B cell (primary cell): ENCODE measurements at regions not wholly inside any gene's neighbourhood (a gene's known extent, or its start where the extent isn't known, plus 50 kb on each side); places are given as distances from the start of the nearest gene placed in this dataset.

Source experiments
- ATAC-seq: fragments of 200-7000 bp; cut with Tn5 transposase; one replicate; pipeline ENCODE4 v1.10.0; 2021; ENCODE audit warnings: low read depth, mild to moderate bottlenecking, moderate number of reproducible peaks, moderate library complexity
- CTCF ChIA-PET: fragments of 350-600 bp; sonication (Branson Sonifier 250); formaldehyde crosslinking; loops from one replicate; lab custom pipeline; 2021; ENCODE audit warnings: antibody characterized with exemption, inconsistent platforms; lab: Charles Lee
- POLR2A ChIA-PET: fragments of 350-600 bp; sonication (Branson Sonifier 250); formaldehyde crosslinking; loops from one replicate; lab custom pipeline; 2021; ENCODE audit warnings: antibody characterized with exemption; lab: Charles Lee
- DNase-seq: peaks from one replicate; pipeline ENCODE4 v3.0.0; 2013
- H2AFZ ChIP-seq: 2 replicates; pipeline ENCODE4 v1.6.1; 2012; ENCODE audit warnings: mild to moderate bottlenecking, low read depth, low read length; ENCODE audit not compliant: insufficient read depth, poor library complexity, severe bottlenecking
- H3K27ac ChIP-seq, 2 donors: 1 replicate in 1 of 2; 2 replicates in 1 of 2; pipeline ENCODE4 v1.5.1; 2012 to 2013; ENCODE audit warnings: low read length in 2 of 2, mild to moderate bottlenecking in 2 of 2, moderate library complexity in 1 of 2
- H3K27me3 ChIP-seq, 4 experiments: fragments of 200-600 bp in 1 of 4; sonication (generic) in 1 of 4; replicated peaks in 1 of 4; 1 replicate in 2 of 4; 2 replicates in 2 of 4; pipeline versions ENCODE4 v1.6.1 to v1.7.0; 2013 to 2016; ENCODE audit warnings: low read length in 3 of 4, mild to moderate bottlenecking in 2 of 4, mixed read lengths in 1 of 4, moderate library complexity in 1 of 4; ENCODE audit not compliant: insufficient read depth in 4 of 4, control insufficient read depth in 3 of 4; ENCODE audit errors: control extremely low read depth in 1 of 4
- H3K36me3 ChIP-seq, 2 experiments: replicated peaks in 1 of 2; 1 replicate in 1 of 2; 2 replicates in 1 of 2; pipeline versions ENCODE4 v1.6.1 to v1.7.1; 2013; ENCODE audit warnings: low read length in 1 of 2; ENCODE audit not compliant: insufficient read depth in 2 of 2, control insufficient read depth in 1 of 2; ENCODE audit errors: control extremely low read depth in 1 of 2, extremely low read depth in 1 of 2
- H3K4me1 ChIP-seq, 2 donors: fragments of 200-600 bp in 1 of 2; sonication (generic) in 1 of 2; 1 replicate in 1 of 2; 2 replicates in 1 of 2; pipeline versions ENCODE4 v1.5.1 to v1.6.1; 2013 to 2017; ENCODE audit warnings: low read length in 2 of 2; ENCODE audit not compliant: control insufficient read depth in 2 of 2, insufficient read depth in 2 of 2
- H3K4me2 ChIP-seq: replicated peaks from 2 replicates; pipeline ENCODE3; 2012; ENCODE audit warnings: mild to moderate bottlenecking, low read depth, low read length; ENCODE audit not compliant: poor library complexity, severe bottlenecking
- H3K4me3 ChIP-seq, 5 experiments: fragments of 200-600 bp in 1 of 5; sonication (generic) in 1 of 5; 1 replicate in 3 of 5; 2 replicates in 2 of 5; pipeline versions ENCODE4 v1.5.1 to v1.7.0; 2011 to 2016; ENCODE audit warnings: low read length in 4 of 5, mild to moderate bottlenecking in 4 of 5, low read depth in 2 of 5, control low read depth in 1 of 5, moderate library complexity in 1 of 5; ENCODE audit not compliant: insufficient read depth in 1 of 5; ENCODE audit errors: control extremely low read depth in 1 of 5, extremely low read depth in 1 of 5
- H3K79me2 ChIP-seq: fragments of 200-600 bp; sonication (generic); one replicate; pipeline ENCODE4 v1.6.0; 2016; ENCODE audit warnings: low read length; ENCODE audit not compliant: control insufficient read depth, insufficient read depth
- H3K9ac ChIP-seq: fragments of 200-600 bp; sonication (generic); 2 replicates; pipeline ENCODE4 v1.6.1; 2017; ENCODE audit warnings: mild to moderate bottlenecking, low read length, moderate library complexity
- H3K9me3 ChIP-seq, 3 donors: one replicate each; pipeline versions ENCODE4 v1.6.1 to v1.7.1; 2013; ENCODE audit warnings: low read length in 2 of 3; ENCODE audit not compliant: control insufficient read depth in 2 of 3, insufficient read depth in 1 of 3; ENCODE audit errors: control extremely low read depth in 1 of 3
- H4K20me1 ChIP-seq: 2 replicates; pipeline ENCODE4 v1.6.0; 2012; ENCODE audit warnings: mild to moderate bottlenecking, low read length; ENCODE audit not compliant: insufficient read depth, control insufficient read depth, poor library complexity, severe bottlenecking
- H3K27ac Mint-ChIP-seq: one replicate; pipeline ENCODE4 v1.8.0; 2021; ENCODE audit warnings: mixed read lengths
- H3K27me3 Mint-ChIP-seq: one replicate; pipeline ENCODE4 v1.8.0; 2021; ENCODE audit warnings: mixed read lengths
- H3K4me1 Mint-ChIP-seq: one replicate; pipeline ENCODE4 v1.8.0; 2021; ENCODE audit warnings: mixed read lengths
- H3K4me3 Mint-ChIP-seq: one replicate; pipeline ENCODE4 v1.8.0; 2021; ENCODE audit warnings: mixed read lengths
- H3K9me3 Mint-ChIP-seq: one replicate; pipeline ENCODE4 v1.8.0; 2022; ENCODE audit warnings: mixed read lengths; ENCODE audit not compliant: insufficient read depth
- CTCF ChIP-seq: fragments of 200-600 bp; IDR thresholded peaks from one replicate; pipeline ENCODE4 v1.8.0; 2022; ENCODE audit warnings: antibody characterized with exemption, mild to moderate bottlenecking
- EZH2 ChIP-seq: IDR thresholded peaks from 2 replicates; pipeline ENCODE4 v1.6.1; 2012; ENCODE audit warnings: borderline replicate concordance, low read depth, mild to moderate bottlenecking, moderate library complexity, low read length; ENCODE audit not compliant: insufficient read depth, poor library complexity, severe bottlenecking
- WGBS: methylation state at CpG from one replicate; pipeline ENCODE4 v1.1.5; 2013; ENCODE audit warnings: missing lambda C conversion rate; ENCODE audit not compliant: insufficient coverage; 5-methylcytosine and 5-hydroxymethylcytosine counted together
- intact Hi-C: fragments of 100-400 bp; cut with micrococcal nuclease; formaldehyde crosslinking; loops from one replicate; pipeline ENCODE4 v1.10.0; 2022

GRCh38 chr4:125105561-125105960, 209.2 kb upstream of the FAT4 start:
- no peaks in the 10 kb centered on the region for H3K79me2 ChIP-seq
- H3K4me3 ChIP-seq = no peak overlapping the region
- Mint-ChIP-seq H3K9me3 (no peaks in the 10 kb centered on the region), H3K27ac (no peak overlapping the region), H3K4me3 (no peak overlapping the region), H3K4me1 (no peaks in the 10 kb centered on the region), H3K27me3 (no peaks in the 10 kb centered on the region)
- H2AFZ ChIP-seq = no peak overlapping the region
- no peak overlapping the region for H3K4me2 ChIP-seq
- CTCF ChIA-PET = no interaction called here
- H3K9me3 ChIP-seq = no peaks in the 10 kb centered on the region
- no peaks in the 10 kb centered on the region for H3K4me1 ChIP-seq
- no CpG with 5 or more reads among the region's 2 CpGs for WGBS
- no peak overlapping the region for H3K27ac ChIP-seq
- no peaks in the 10 kb centered on the region for H4K20me1 ChIP-seq
- no peak for DNase-seq
- no peak for TF ChIP-seq EZH2
- TF ChIP-seq CTCF = no peak
- ATAC-seq = no peak
- POLR2A ChIA-PET = no interaction called here
- no peaks in the 10 kb centered on the region for H3K27me3 ChIP-seq
- no peak overlapping the region for H3K9ac ChIP-seq
- H3K36me3 ChIP-seq = no peaks in the 10 kb centered on the region
- intact Hi-C loops = no loop called here

GRCh38 chr4:125104616-125105015, 210.1 kb upstream of the FAT4 start:
- CTCF ChIA-PET = no interaction called here
- H3K27ac Mint-ChIP-seq = no peak overlapping the region
- H3K9me3 Mint-ChIP-seq = no peaks in the 10 kb centered on the region
- Histone ChIP-seq H3K9me3 (no peaks in the 10 kb centered on the region), H3K79me2 (no peaks in the 10 kb centered on the region), H3K4me1 (no peaks in the 10 kb centered on the region), H3K4me2 (no peak overlapping the region), H3K9ac (no peak overlapping the region), H3K36me3 (no peaks in the 10 kb centered on the region), H3K27me3 (no peaks in the 10 kb centered on the region), H4K20me1 (no peaks in the 10 kb centered on the region), H2AFZ (no peak overlapping the region), H3K4me3 (no peak overlapping the region), H3K27ac (no peak overlapping the region)
- TF ChIP-seq EZH2 = no peak
- TF ChIP-seq CTCF = no peak
- no peak overlapping the region for H3K4me3 Mint-ChIP-seq
- no peak for ATAC-seq
- WGBS = no CpG with 5 or more reads among the region's 2 CpGs
- intact Hi-C loops = no loop called here
- POLR2A ChIA-PET = no interaction called here
- no peaks in the 10 kb centered on the region for H3K4me1 Mint-ChIP-seq
- no peak for DNase-seq
- no peaks in the 10 kb centered on the region for H3K27me3 Mint-ChIP-seq
